ENCODE measurements at regions not wholly inside any gene's neighbourhood (a gene's known extent, or its start where the extent isn't known, plus 50 kb on each side); places are given as distances from the start of the nearest gene placed in this dataset.

- TF ChIP-seq YY1 (IDR thresholded peaks at IDR 0.05), result no peak
- no peak for TF ChIP-seq ATF3 (IDR thresholded peaks at IDR 0.05)
- TF ChIP-seq, protein P1, sequence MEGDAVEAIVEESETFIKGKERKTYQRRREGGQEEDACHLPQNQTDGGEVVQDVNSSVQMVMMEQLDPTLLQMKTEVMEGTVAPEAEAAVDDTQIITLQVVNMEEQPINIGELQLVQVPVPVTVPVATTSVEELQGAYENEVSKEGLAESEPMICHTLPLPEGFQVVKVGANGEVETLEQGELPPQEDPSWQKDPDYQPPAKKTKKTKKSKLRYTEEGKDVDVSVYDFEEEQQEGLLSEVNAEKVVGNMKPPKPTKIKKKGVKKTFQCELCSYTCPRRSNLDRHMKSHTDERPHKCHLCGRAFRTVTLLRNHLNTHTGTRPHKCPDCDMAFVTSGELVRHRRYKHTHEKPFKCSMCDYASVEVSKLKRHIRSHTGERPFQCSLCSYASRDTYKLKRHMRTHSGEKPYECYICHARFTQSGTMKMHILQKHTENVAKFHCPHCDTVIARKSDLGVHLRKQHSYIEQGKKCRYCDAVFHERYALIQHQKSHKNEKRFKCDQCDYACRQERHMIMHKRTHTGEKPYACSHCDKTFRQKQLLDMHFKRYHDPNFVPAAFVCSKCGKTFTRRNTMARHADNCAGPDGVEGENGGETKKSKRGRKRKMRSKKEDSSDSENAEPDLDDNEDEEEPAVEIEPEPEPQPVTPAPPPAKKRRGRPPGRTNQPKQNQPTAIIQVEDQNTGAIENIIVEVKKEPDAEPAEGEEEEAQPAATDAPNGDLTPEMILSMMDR (IDR thresholded peaks at IDR 0.05; ENCODE audit: low read depth, low read length, missing input control), result no peak
- TF ChIP-seq GABPA (IDR thresholded peaks at IDR 0.05 in 1 of 2, conservative IDR thresholded peaks at IDR 0.05 in 1 of 2), result no peak
- no peak for TF ChIP-seq MAX (IDR thresholded peaks at IDR 0.05)
These were observed 102.4 kb upstream of the LIMCH1 start for GRCh38 chr4:41435510-41435909.
